SK-N-MC (cell line): ENCODE measurements at regions not wholly inside any gene's neighbourhood (a gene's known extent, or its start where the extent isn't known, plus 50 kb on each side); places are given as distances from the start of the nearest gene placed in this dataset.

Experiments
- DNase-seq: peaks from one replicate; pipeline ENCODE4 v3.0.0-alpha.2; 2011; ENCODE audit warnings: low read depth, low spot score
- H3K27ac ChIP-seq: fragments of 200-600 bp; sonication (generic); 2 replicates; pipeline ENCODE4 v1.5.1; 2016; ENCODE audit warnings: mixed run types
- H3K36me3 ChIP-seq: fragments of 200-600 bp; sonication (generic); 2 replicates; pipeline ENCODE4 v1.6.1; 2017; ENCODE audit warnings: antibody characterized with exemption, low read length, mixed read lengths; ENCODE audit not compliant: insufficient read depth
- H3K4me3 ChIP-seq: fragments of 200-600 bp; sonication (generic); 2 replicates; pipeline ENCODE4 v1.5.1; 2016
- H3K9ac ChIP-seq: fragments of 200-600 bp; sonication (generic); 2 replicates; pipeline ENCODE4 v1.8.0; 2017; ENCODE audit warnings: mixed run types, mixed read lengths; ENCODE audit not compliant: insufficient read length
- H3K9me3 ChIP-seq: fragments of 200-600 bp; sonication (generic); 2 replicates; pipeline ENCODE4 v1.6.1; 2017; ENCODE audit warnings: low read depth, mild to moderate bottlenecking, antibody characterized with exemption, low read length, moderate library complexity, mixed read lengths
- EZH2 ChIP-seq: fragments of 200-600 bp; sonication (generic); IDR thresholded peaks from one replicate; pipeline ENCODE4 v1.6.1; 2017; ENCODE audit warnings: antibody characterized with exemption
- FOXP2 ChIP-seq: optimal IDR thresholded peaks from 2 replicates; pipeline ENCODE3; 2011; ENCODE audit warnings: mild to moderate bottlenecking, moderate library complexity; ENCODE audit not compliant: insufficient read depth; ENCODE audit errors: extremely low read length, control extremely low read depth
- POLR2AphosphoS5 ChIP-seq: IDR thresholded peaks from 2 replicates; pipeline ENCODE4 v1.6.1; 2012; ENCODE audit warnings: mild to moderate bottlenecking, low read depth, low read length, borderline replicate concordance

- Histone ChIP-seq H3K27ac (no peak overlapping the region), H3K9ac (no peak overlapping the region), H3K36me3 (no peaks in the 10 kb centered on the region), H3K9me3 (no peaks in the 10 kb centered on the region), H3K4me3 (no peak overlapping the region)
- no peak for TF ChIP-seq FOXP2
- no peak for TF ChIP-seq EZH2
- TF ChIP-seq POLR2AphosphoS5, result no peak
- no peak for DNase-seq
Observed at GRCh38 chr20:50427719-50428083, 82.5 kb upstream of the PTPN1 start.

GRCh38 chr20:50428097-50428828 lies 81.9 kb upstream of the PTPN1 start:
- Histone ChIP-seq H3K9ac (no peak overlapping the region), H3K36me3 (no peaks in the 10 kb centered on the region), H3K4me3 (no peak overlapping the region), H3K9me3 (no peaks in the 10 kb centered on the region), H3K27ac (no peak overlapping the region)
- TF ChIP-seq FOXP2 (no peak), POLR2AphosphoS5 (no peak), EZH2 (no peak)
- DNase-seq, result no peak

GRCh38 chr20:50429412-50429811 lies 80.8 kb upstream of the PTPN1 start:
- no peak for DNase-seq
- no peak overlapping the region for H3K9ac ChIP-seq
- no peaks in the 10 kb centered on the region for H3K36me3 ChIP-seq
- no peak overlapping the region for H3K27ac ChIP-seq
- TF ChIP-seq FOXP2 (no peak), EZH2 (no peak), POLR2AphosphoS5 (no peak)
- H3K9me3 ChIP-seq, result no peaks in the 10 kb centered on the region
- H3K4me3 ChIP-seq, result no peak overlapping the region

GRCh38 chr20:50431066-50431450 lies 79.1 kb upstream of the PTPN1 start:
- DNase-seq, result no peak
- Histone ChIP-seq H3K4me3 (no peak overlapping the region), H3K27ac (no peak overlapping the region), H3K36me3 (no peaks in the 10 kb centered on the region), H3K9me3 (no peaks in the 10 kb centered on the region), H3K9ac (no peak overlapping the region)
- TF ChIP-seq EZH2 (no peak), POLR2AphosphoS5 (no peak), FOXP2 (no peak)

GRCh38 chr20:50433001-50433761 lies 77.0 kb upstream of the PTPN1 start:
- DNase-seq, result no peak
- H3K36me3 ChIP-seq, result no peaks in the 10 kb centered on the region
- H3K9ac ChIP-seq, result no peak overlapping the region
- H3K27ac ChIP-seq, result no peak overlapping the region
- no peak overlapping the region for H3K4me3 ChIP-seq
- H3K9me3 ChIP-seq, result no peaks in the 10 kb centered on the region
- no peak for TF ChIP-seq POLR2AphosphoS5

GRCh38 chr20:50434321-50434652 lies 75.9 kb upstream of the PTPN1 start:
- Histone ChIP-seq H3K36me3 (no peaks in the 10 kb centered on the region), H3K27ac (no peak overlapping the region; the same call in 1 of the 2 replicates), H3K9me3 (no peaks in the 10 kb centered on the region), H3K9ac (no peak overlapping the region), H3K4me3 (no peak overlapping the region)
- DNase-seq, result no peak
- TF ChIP-seq FOXP2 (no peak), EZH2 (no peak), POLR2AphosphoS5 (no peak)

- H3K36me3 ChIP-seq, result no peaks in the 10 kb centered on the region
- no peak overlapping the region for H3K9ac ChIP-seq
- no peaks in the 10 kb centered on the region for H3K9me3 ChIP-seq
- peak overlapping the region; percentile 37; the same call in 1 of the 2 replicates for H3K27ac ChIP-seq
- H3K4me3 ChIP-seq, result no peak overlapping the region
- peak; percentile 51 for DNase-seq
- TF ChIP-seq FOXP2 (no peak), EZH2 (no peak), POLR2AphosphoS5 (no peak)
Observed at GRCh38 chr20:50434653-50435396, 75.4 kb upstream of the PTPN1 start.

- Histone ChIP-seq H3K4me3 (no peak overlapping the region), H3K9ac (no peak overlapping the region), H3K36me3 (no peaks in the 10 kb centered on the region), H3K27ac (no peak overlapping the region), H3K9me3 (no peaks in the 10 kb centered on the region)
- DNase-seq, result no peak
- TF ChIP-seq EZH2, result no peak
- TF ChIP-seq POLR2AphosphoS5, result no peak
- TF ChIP-seq FOXP2, result no peak
Observed at GRCh38 chr20:50435397-50436051, 74.7 kb upstream of the PTPN1 start.
